ENCODE measurements at regions not wholly inside any gene's neighbourhood (a gene's known extent, or its start where the extent isn't known, plus 50 kb on each side); places are given as distances from the start of the nearest gene placed in this dataset.

DNA sequence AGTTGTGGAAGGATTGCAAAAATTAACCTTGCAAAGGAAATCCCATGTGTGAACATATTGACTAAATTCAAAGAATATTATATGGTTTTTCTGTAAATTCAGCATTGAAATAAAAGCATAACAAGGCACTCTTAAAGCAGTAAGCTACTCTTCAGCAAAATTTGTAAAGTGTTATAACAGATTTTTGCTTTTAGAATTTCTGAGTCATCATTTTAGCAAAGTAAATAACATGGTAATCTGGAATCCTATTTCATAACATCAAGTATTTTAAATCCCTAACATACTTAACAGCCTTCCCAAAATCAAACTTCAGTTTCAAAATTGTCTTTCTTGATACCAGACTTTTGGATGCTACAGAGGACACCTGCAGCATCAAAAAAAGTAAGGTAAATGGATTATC, 436.0 kb upstream of the CDH9 start (continued):
- TF ChIP-seq, protein P1, sequence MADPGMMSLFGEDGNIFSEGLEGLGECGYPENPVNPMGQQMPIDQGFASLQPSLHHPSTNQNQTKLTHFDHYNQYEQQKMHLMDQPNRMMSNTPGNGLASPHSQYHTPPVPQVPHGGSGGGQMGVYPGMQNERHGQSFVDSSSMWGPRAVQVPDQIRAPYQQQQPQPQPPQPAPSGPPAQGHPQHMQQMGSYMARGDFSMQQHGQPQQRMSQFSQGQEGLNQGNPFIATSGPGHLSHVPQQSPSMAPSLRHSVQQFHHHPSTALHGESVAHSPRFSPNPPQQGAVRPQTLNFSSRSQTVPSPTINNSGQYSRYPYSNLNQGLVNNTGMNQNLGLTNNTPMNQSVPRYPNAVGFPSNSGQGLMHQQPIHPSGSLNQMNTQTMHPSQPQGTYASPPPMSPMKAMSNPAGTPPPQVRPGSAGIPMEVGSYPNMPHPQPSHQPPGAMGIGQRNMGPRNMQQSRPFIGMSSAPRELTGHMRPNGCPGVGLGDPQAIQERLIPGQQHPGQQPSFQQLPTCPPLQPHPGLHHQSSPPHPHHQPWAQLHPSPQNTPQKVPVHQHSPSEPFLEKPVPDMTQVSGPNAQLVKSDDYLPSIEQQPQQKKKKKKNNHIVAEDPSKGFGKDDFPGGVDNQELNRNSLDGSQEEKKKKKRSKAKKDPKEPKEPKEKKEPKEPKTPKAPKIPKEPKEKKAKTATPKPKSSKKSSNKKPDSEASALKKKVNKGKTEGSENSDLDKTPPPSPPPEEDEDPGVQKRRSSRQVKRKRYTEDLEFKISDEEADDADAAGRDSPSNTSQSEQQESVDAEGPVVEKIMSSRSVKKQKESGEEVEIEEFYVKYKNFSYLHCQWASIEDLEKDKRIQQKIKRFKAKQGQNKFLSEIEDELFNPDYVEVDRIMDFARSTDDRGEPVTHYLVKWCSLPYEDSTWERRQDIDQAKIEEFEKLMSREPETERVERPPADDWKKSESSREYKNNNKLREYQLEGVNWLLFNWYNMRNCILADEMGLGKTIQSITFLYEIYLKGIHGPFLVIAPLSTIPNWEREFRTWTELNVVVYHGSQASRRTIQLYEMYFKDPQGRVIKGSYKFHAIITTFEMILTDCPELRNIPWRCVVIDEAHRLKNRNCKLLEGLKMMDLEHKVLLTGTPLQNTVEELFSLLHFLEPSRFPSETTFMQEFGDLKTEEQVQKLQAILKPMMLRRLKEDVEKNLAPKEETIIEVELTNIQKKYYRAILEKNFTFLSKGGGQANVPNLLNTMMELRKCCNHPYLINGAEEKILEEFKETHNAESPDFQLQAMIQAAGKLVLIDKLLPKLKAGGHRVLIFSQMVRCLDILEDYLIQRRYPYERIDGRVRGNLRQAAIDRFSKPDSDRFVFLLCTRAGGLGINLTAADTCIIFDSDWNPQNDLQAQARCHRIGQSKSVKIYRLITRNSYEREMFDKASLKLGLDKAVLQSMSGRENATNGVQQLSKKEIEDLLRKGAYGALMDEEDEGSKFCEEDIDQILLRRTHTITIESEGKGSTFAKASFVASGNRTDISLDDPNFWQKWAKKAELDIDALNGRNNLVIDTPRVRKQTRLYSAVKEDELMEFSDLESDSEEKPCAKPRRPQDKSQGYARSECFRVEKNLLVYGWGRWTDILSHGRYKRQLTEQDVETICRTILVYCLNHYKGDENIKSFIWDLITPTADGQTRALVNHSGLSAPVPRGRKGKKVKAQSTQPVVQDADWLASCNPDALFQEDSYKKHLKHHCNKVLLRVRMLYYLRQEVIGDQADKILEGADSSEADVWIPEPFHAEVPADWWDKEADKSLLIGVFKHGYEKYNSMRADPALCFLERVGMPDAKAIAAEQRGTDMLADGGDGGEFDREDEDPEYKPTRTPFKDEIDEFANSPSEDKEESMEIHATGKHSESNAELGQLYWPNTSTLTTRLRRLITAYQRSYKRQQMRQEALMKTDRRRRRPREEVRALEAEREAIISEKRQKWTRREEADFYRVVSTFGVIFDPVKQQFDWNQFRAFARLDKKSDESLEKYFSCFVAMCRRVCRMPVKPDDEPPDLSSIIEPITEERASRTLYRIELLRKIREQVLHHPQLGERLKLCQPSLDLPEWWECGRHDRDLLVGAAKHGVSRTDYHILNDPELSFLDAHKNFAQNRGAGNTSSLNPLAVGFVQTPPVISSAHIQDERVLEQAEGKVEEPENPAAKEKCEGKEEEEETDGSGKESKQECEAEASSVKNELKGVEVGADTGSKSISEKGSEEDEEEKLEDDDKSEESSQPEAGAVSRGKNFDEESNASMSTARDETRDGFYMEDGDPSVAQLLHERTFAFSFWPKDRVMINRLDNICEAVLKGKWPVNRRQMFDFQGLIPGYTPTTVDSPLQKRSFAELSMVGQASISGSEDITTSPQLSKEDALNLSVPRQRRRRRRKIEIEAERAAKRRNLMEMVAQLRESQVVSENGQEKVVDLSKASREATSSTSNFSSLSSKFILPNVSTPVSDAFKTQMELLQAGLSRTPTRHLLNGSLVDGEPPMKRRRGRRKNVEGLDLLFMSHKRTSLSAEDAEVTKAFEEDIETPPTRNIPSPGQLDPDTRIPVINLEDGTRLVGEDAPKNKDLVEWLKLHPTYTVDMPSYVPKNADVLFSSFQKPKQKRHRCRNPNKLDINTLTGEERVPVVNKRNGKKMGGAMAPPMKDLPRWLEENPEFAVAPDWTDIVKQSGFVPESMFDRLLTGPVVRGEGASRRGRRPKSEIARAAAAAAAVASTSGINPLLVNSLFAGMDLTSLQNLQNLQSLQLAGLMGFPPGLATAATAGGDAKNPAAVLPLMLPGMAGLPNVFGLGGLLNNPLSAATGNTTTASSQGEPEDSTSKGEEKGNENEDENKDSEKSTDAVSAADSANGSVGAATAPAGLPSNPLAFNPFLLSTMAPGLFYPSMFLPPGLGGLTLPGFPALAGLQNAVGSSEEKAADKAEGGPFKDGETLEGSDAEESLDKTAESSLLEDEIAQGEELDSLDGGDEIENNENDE (IDR thresholded peaks at IDR 0.05; ENCODE audit: insufficient replicate concordance, low read length): no peak
- TF ChIP-seq SP4 (IDR thresholded peaks at IDR 0.05; ENCODE audit: low read length): no peak

Measured in H1 (cell line).